IMR-90 (cell line): ENCODE measurements at regions not wholly inside any gene's neighbourhood (a gene's known extent, or its start where the extent isn't known, plus 50 kb on each side); places are given as distances from the start of the nearest gene placed in this dataset.

Experiments
- ATAC-seq: fragments of 200-7000 bp; cut with Tn5 transposase; 2 replicates; pipeline ENCODE4 v1.9.1; 2020; ENCODE audit warnings: low read depth, mild to moderate bottlenecking, moderate library complexity
- BruUV-seq: library from RNA; stranded (reverse); fragments of 400-500 nt; replicated peaks from 2 replicates; lab custom pipeline; 2021; lab: Mats Ljungman, UMichigan
- CTCF ChIA-PET: fragments of 300-600 bp; formaldehyde crosslinking; extraction: SDS; loops from one replicate; lab custom pipeline; 2021; ENCODE audit warnings: antibody characterized with exemption; lab: Yijun Ruan, JAX
- POLR2A ChIA-PET: fragments of 300-600 bp; sonication (Branson Sonifier 250); formaldehyde crosslinking; loops from one replicate; lab custom pipeline; 2022; ENCODE audit warnings: antibody characterized with exemption; ENCODE audit not compliant: unreplicated experiment; lab: Charles Lee
- DNase-seq: peaks from one replicate; pipeline ENCODE4 v3.0.0; 2013
- H2AFZ ChIP-seq: replicated peaks from 2 replicates; pipeline ENCODE3; 2013; ENCODE audit warnings: low read length, mild to moderate bottlenecking; ENCODE audit not compliant: poor library complexity
- H2AK5ac ChIP-seq: 2 replicates; pipeline ENCODE4 v1.6.1; 2013; ENCODE audit warnings: low read depth, low read length, inconsistent platforms
- H2AK9ac ChIP-seq: replicated peaks from 2 replicates; pipeline ENCODE3; 2013; ENCODE audit warnings: mild to moderate bottlenecking, low read depth, low read length, moderate library complexity; ENCODE audit not compliant: poor library complexity
- H2BK120ac ChIP-seq: 2 replicates; pipeline ENCODE4 v1.6.1; 2013; ENCODE audit warnings: low read depth, low read length, inconsistent platforms
- H2BK15ac ChIP-seq: 3 replicates; pipeline ENCODE4 v1.6.1; 2013; ENCODE audit warnings: low read depth, low read length, inconsistent platforms
- H2BK20ac ChIP-seq: 2 replicates; pipeline ENCODE4 v1.6.1; 2013; ENCODE audit warnings: low read depth, mild to moderate bottlenecking, inconsistent platforms, low read length, moderate library complexity
- H2BK5ac ChIP-seq: 2 replicates; pipeline ENCODE4 v1.6.1; 2013; ENCODE audit warnings: mild to moderate bottlenecking, low read depth, low read length, inconsistent platforms; ENCODE audit not compliant: poor library complexity, severe bottlenecking
- H3K14ac ChIP-seq: replicated peaks from 2 replicates; pipeline ENCODE4 v1.6.1; 2013; ENCODE audit warnings: low read depth, low read length, inconsistent platforms
- H3K18ac ChIP-seq: 2 replicates; pipeline ENCODE4 v1.6.1; 2013; ENCODE audit warnings: low read depth, low read length, control low read depth
- H3K23ac ChIP-seq: 2 replicates; pipeline ENCODE4 v1.6.1; 2013; ENCODE audit warnings: low read depth, low read length, inconsistent platforms
- H3K27ac ChIP-seq: 2 replicates; pipeline ENCODE4 v1.5.1; 2013; ENCODE audit warnings: mild to moderate bottlenecking, control low read depth, low read length; ENCODE audit not compliant: insufficient read depth
- H3K27me3 ChIP-seq: 2 replicates; pipeline ENCODE4 v1.6.1; 2013; ENCODE audit warnings: low read length; ENCODE audit not compliant: control insufficient read depth, insufficient read depth
- H3K36me3 ChIP-seq: 2 replicates; pipeline ENCODE4 v1.6.1; 2013; ENCODE audit warnings: low read length, mixed read lengths; ENCODE audit not compliant: control insufficient read depth, insufficient read depth
- H3K4ac ChIP-seq: 2 replicates; pipeline ENCODE4 v1.6.1; 2013; ENCODE audit warnings: low read depth, low read length, inconsistent platforms
- H3K4me1 ChIP-seq: 2 replicates; pipeline ENCODE4 v1.6.1; 2013; ENCODE audit warnings: low read length, mixed read lengths; ENCODE audit not compliant: control insufficient read depth, insufficient read depth
- H3K4me2 ChIP-seq: 2 replicates; pipeline ENCODE4 v1.6.1; 2013; ENCODE audit warnings: low read depth, mild to moderate bottlenecking, control low read depth, low read length, moderate library complexity
- H3K4me3 ChIP-seq: 2 replicates; pipeline ENCODE4 v1.5.1; 2013; ENCODE audit warnings: low read depth, mild to moderate bottlenecking, control low read depth, low read length, moderate library complexity; ENCODE audit not compliant: insufficient read depth
- H3K56ac ChIP-seq: 2 replicates; pipeline ENCODE4 v1.6.1; 2013; ENCODE audit warnings: low read length, inconsistent platforms; ENCODE audit not compliant: insufficient read depth; ENCODE audit errors: extremely low read depth
- H3K79me1 ChIP-seq, 2 experiments: 2 replicates each; pipeline ENCODE4 v1.6.1; 2013; ENCODE audit warnings: low read length in 2 of 2, inconsistent platforms in 1 of 2, low read depth in 1 of 2
- H3K9ac ChIP-seq: 2 replicates; pipeline ENCODE4 v1.6.1; 2013; ENCODE audit warnings: low read depth, low read length, control low read depth
- H3K9me1 ChIP-seq: 2 replicates; pipeline ENCODE4 v1.6.1; 2013; ENCODE audit warnings: low read length, inconsistent platforms; ENCODE audit not compliant: insufficient read depth
- H3K9me3 ChIP-seq: 2 replicates; pipeline ENCODE4 v1.6.1; 2013; ENCODE audit warnings: low read length; ENCODE audit not compliant: control insufficient read depth, insufficient read depth
- H4K20me1 ChIP-seq: 2 replicates; pipeline ENCODE4 v1.6.1; 2013; ENCODE audit warnings: low read length, inconsistent platforms; ENCODE audit not compliant: insufficient read depth
- H4K5ac ChIP-seq: 2 replicates; pipeline ENCODE4 v1.6.1; 2013; ENCODE audit warnings: mild to moderate bottlenecking, low read depth, low read length, control low read depth
- H4K8ac ChIP-seq, 2 experiments: 2 replicates each; pipeline ENCODE4 v1.6.1; 2013; ENCODE audit warnings: low read depth in 2 of 2, low read length in 2 of 2, control low read depth in 1 of 2, inconsistent platforms in 1 of 2
- H4K91ac ChIP-seq: 2 replicates; pipeline ENCODE4 v1.6.1; 2013; ENCODE audit warnings: low read depth, low read length, inconsistent platforms; ENCODE audit not compliant: insufficient read depth
- BHLHE40 ChIP-seq: fragments of 150-350 bp; IDR thresholded peaks from 2 replicates; pipeline ENCODE4 v1.6.1; 2016; ENCODE audit warnings: mild to moderate bottlenecking, low read depth, low read length
- CEBPB ChIP-seq: IDR thresholded peaks from 2 replicates; pipeline ENCODE4 v1.6.1; 2012; ENCODE audit warnings: low read depth, low read length, improper control_type of control experiment
- CHD1 ChIP-seq: IDR thresholded peaks from 2 replicates; pipeline ENCODE4 v1.6.1; 2012; ENCODE audit warnings: low read depth, low read length, improper control_type of control experiment
- CTCF ChIP-seq: conservative IDR thresholded peaks from 2 replicates; pipeline ENCODE4 v1.5.1; 2012; ENCODE audit warnings: mild to moderate bottlenecking, low read depth, low read length, improper control_type of control experiment
- FOS ChIP-seq: fragments of 150-350 bp; IDR thresholded peaks from 2 replicates; pipeline ENCODE4 v1.6.1; 2016; ENCODE audit warnings: low read depth, low read length
- MAFK ChIP-seq: IDR thresholded peaks from 2 replicates; pipeline ENCODE4 v1.6.1; 2012; ENCODE audit warnings: low read depth, low read length, improper control_type of control experiment
- MAZ ChIP-seq: IDR thresholded peaks from 2 replicates; pipeline ENCODE4 v1.6.1; 2012; ENCODE audit warnings: low read depth, mild to moderate bottlenecking, low read length, improper control_type of control experiment, moderate library complexity, borderline replicate concordance
- MXI1 ChIP-seq: IDR thresholded peaks from 2 replicates; pipeline ENCODE4 v1.6.1; 2012; ENCODE audit warnings: low read depth, mild to moderate bottlenecking, low read length, moderate library complexity, borderline replicate concordance
- NFE2L2 ChIP-seq: fragments of 150-350 bp; IDR thresholded peaks from 2 replicates; pipeline ENCODE4 v1.6.1; 2016; ENCODE audit warnings: low read depth, mild to moderate bottlenecking, low read length
- POLR2A ChIP-seq: IDR thresholded peaks from 2 replicates; pipeline ENCODE4 v1.6.1; 2012; ENCODE audit warnings: mild to moderate bottlenecking, low read depth, low read length
- RAD21 ChIP-seq: IDR thresholded peaks from 2 replicates; pipeline ENCODE4 v1.6.1; 2012; ENCODE audit warnings: low read length, improper control_type of control experiment
- RCOR1 ChIP-seq: IDR thresholded peaks from 2 replicates; pipeline ENCODE4 v1.6.1; 2012; ENCODE audit warnings: mild to moderate bottlenecking, low read length, improper control_type of control experiment; ENCODE audit not compliant: insufficient replicate concordance
- RFX5 ChIP-seq: IDR thresholded peaks from 2 replicates; pipeline ENCODE4 v1.8.0; 2012; ENCODE audit warnings: low read depth, mild to moderate bottlenecking, low read length, moderate library complexity
- SMC3 ChIP-seq: fragments of 150-350 bp; IDR thresholded peaks from 2 replicates; pipeline ENCODE4 v1.6.1; 2016; ENCODE audit warnings: low read depth, mild to moderate bottlenecking, antibody characterized with exemption, low read length, moderate library complexity
- USF2 ChIP-seq: fragments of 150-350 bp; IDR thresholded peaks from 2 replicates; pipeline ENCODE4 v1.6.1; 2017; ENCODE audit warnings: mild to moderate bottlenecking, antibody characterized with exemption, low read length, low read depth
- WGBS, 2 experiments: methylation state at CpG; one replicate each; pipeline versions ENCODE4 v1.1.5 to v1.1.7; 2013; ENCODE audit warnings: missing lambda C conversion rate in 2 of 2; ENCODE audit not compliant: insufficient read length in 1 of 2; ENCODE audit errors: extremely low coverage in 2 of 2; 5-methylcytosine and 5-hydroxymethylcytosine counted together
- dilution Hi-C: fragments of 300-500 bp; cut with HindIII; formaldehyde crosslinking; loops from one replicate; pipeline ENCODE4 v1.14.3; 2018; ENCODE audit warnings: low sequenced_read_pairs; ENCODE audit not compliant: unreplicated experiment
- in situ Hi-C: fragments of 300-500 bp; cut with MboI; formaldehyde crosslinking; loops from 3 replicates; pipeline ENCODE4 v1.14.3; 2019; ENCODE audit warnings: low sequenced_read_pairs, inconsistent platforms, mixed read lengths
- intact Hi-C: fragments of 100-400 bp; cut with micrococcal nuclease; formaldehyde crosslinking; loops from 2 replicates; pipeline ENCODE4 v1.10.0; 2022
- TF ChIP-seq, protein P1 (sequence below): fragments of 150-350 bp; IDR thresholded peaks from 2 replicates; pipeline ENCODE4 v1.6.1; 2016; ENCODE audit warnings: low read depth, mild to moderate bottlenecking, low read length, moderate library complexity, borderline replicate concordance

- Histone ChIP-seq H4K8ac (no peak overlapping the region), H3K18ac (no peak overlapping the region), H3K4me1 (no peaks in the 10 kb centered on the region), H2BK20ac (no peak overlapping the region), H4K20me1 (no peaks in the 10 kb centered on the region), H2BK5ac (no peak overlapping the region), H3K79me1 (no peaks in the 10 kb centered on the region), H3K23ac (no peak overlapping the region), H3K4me2 (no peak overlapping the region), H3K27ac (no peak overlapping the region), H3K56ac (no peak overlapping the region), H3K9ac (no peak overlapping the region), H2AK5ac (no peak overlapping the region), H3K9me1 (no peaks in the 10 kb centered on the region), H3K27me3 (no peaks in the 10 kb centered on the region), H2AFZ (no peak overlapping the region), H2BK120ac (no peak overlapping the region), H3K36me3 (no peaks in the 10 kb centered on the region), H4K91ac (no peak overlapping the region), H2AK9ac (no peak overlapping the region), H3K4ac (no peak overlapping the region), H3K14ac (no peak overlapping the region), H3K9me3 (peaks cover 9% of the 10 kb centered on the region), H2BK15ac (no peak overlapping the region), H4K5ac (no peak overlapping the region), H3K4me3 (no peak overlapping the region)
- DNase-seq = no peak
- in situ Hi-C loops = no loop called here
- intact Hi-C loops = no loop called here
- POLR2A ChIA-PET = no interaction called here
- no CpG with 5 or more reads among the region's 1 CpG for WGBS, 2 experiments
- dilution Hi-C loops = no loop called here
- no peak for ATAC-seq
- no TSS peak for BruUV-seq
- TF ChIP-seq FOS (no peak), NFE2L2 (no peak), CTCF (no peak), POLR2A (no peak), CEBPB (no peak), CHD1 (no peak), BHLHE40 (no peak), MAFK (no peak), USF2 (no peak), RCOR1 (no peak), MXI1 (no peak), RAD21 (no peak), MAZ (no peak), SMC3 (no peak), RFX5 (no peak)
- TF ChIP-seq, protein P1, sequence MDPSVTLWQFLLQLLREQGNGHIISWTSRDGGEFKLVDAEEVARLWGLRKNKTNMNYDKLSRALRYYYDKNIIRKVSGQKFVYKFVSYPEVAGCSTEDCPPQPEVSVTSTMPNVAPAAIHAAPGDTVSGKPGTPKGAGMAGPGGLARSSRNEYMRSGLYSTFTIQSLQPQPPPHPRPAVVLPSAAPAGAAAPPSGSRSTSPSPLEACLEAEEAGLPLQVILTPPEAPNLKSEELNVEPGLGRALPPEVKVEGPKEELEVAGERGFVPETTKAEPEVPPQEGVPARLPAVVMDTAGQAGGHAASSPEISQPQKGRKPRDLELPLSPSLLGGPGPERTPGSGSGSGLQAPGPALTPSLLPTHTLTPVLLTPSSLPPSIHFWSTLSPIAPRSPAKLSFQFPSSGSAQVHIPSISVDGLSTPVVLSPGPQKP = no peak
- CTCF ChIA-PET = no interaction called here
Measured at GRCh38 chr4:34766935-34767334, 1477.4 kb downstream of the ARAP2 start.
